ENCODE measurements at regions not wholly inside any gene's neighbourhood (a gene's known extent, or its start where the extent isn't known, plus 50 kb on each side); places are given as distances from the start of the nearest gene placed in this dataset.

- TF ChIP-seq SIN3A (IDR thresholded peaks at IDR 0.05; ENCODE audit: borderline replicate concordance, insufficient read depth, low read depth, low read length) (no peak), POLR2AphosphoS5 (IDR thresholded peaks at IDR 0.05; ENCODE audit: low read depth, low read length) (no peak), CTCF (IDR thresholded peaks at IDR 0.05) (no peak)
- TF ChIP-seq, protein P1, sequence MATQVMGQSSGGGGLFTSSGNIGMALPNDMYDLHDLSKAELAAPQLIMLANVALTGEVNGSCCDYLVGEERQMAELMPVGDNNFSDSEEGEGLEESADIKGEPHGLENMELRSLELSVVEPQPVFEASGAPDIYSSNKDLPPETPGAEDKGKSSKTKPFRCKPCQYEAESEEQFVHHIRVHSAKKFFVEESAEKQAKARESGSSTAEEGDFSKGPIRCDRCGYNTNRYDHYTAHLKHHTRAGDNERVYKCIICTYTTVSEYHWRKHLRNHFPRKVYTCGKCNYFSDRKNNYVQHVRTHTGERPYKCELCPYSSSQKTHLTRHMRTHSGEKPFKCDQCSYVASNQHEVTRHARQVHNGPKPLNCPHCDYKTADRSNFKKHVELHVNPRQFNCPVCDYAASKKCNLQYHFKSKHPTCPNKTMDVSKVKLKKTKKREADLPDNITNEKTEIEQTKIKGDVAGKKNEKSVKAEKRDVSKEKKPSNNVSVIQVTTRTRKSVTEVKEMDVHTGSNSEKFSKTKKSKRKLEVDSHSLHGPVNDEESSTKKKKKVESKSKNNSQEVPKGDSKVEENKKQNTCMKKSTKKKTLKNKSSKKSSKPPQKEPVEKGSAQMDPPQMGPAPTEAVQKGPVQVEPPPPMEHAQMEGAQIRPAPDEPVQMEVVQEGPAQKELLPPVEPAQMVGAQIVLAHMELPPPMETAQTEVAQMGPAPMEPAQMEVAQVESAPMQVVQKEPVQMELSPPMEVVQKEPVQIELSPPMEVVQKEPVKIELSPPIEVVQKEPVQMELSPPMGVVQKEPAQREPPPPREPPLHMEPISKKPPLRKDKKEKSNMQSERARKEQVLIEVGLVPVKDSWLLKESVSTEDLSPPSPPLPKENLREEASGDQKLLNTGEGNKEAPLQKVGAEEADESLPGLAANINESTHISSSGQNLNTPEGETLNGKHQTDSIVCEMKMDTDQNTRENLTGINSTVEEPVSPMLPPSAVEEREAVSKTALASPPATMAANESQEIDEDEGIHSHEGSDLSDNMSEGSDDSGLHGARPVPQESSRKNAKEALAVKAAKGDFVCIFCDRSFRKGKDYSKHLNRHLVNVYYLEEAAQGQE (IDR thresholded peaks at IDR 0.05; ENCODE audit: insufficient read depth in 1 of 2, low read depth in 2 of 2, low read length in 1 of 2) = no peak
Measured at GRCh38 chr2:123500346-123500745, 524.7 kb upstream of the CNTNAP5 start.

All from Panc1 (cell line).